ENCODE measurements at regions not wholly inside any gene's neighbourhood (a gene's known extent, or its start where the extent isn't known, plus 50 kb on each side); places are given as distances from the start of the nearest gene placed in this dataset.

- no peak overlapping the region for H3K27ac ChIP-seq (ENCODE audit: low read depth in 1 of 2, low read length in 1 of 2)
These were observed 180.5 kb upstream of the HMGA2 start for GRCh38 chr12:65643595-65644386.

GRCh38 chr12:65646127-65646643 is 178.1 kb upstream of the HMGA2 start:
- no peak overlapping the region for H3K9ac ChIP-seq (ENCODE audit: insufficient read depth in 1 of 2, low read length in 2 of 2)
- no peaks in the 10 kb centered on the region for H3K36me3 ChIP-seq (ENCODE audit: control insufficient read depth in 4 of 4, insufficient read depth in 4 of 4, low read length in 4 of 4)
- no peak overlapping the region for H3K27ac ChIP-seq (ENCODE audit: low read depth in 1 of 2, low read length in 1 of 2)
- H3K4me1 ChIP-seq (ENCODE audit: control insufficient read depth in 5 of 5, insufficient read depth in 5 of 5, low read length in 5 of 5): no peaks in the 10 kb centered on the region
- WGBS, 2 donors: 97 to 98% methylated on average over 11 of the region's 11 CpGs
- TF ChIP-seq CTCF (IDR thresholded peaks at IDR 0.05; ENCODE audit: control extremely low read depth, extremely low read depth): no peak
- DNase-seq (no peak), ATAC-seq (ENCODE audit: insufficient read depth, low FRiP score) (no peak)
- H3K9me3 ChIP-seq (ENCODE audit: control insufficient read depth in 4 of 4, insufficient read depth in 3 of 4, low read length in 3 of 4): no peaks in the 10 kb centered on the region
- H3K4me3 ChIP-seq: no peak overlapping the region
- peaks cover 0 to 43% (median 7%) of the 10 kb centered on the region in 3 donors for H3K27me3 ChIP-seq (ENCODE audit: control insufficient read depth in 3 of 3, insufficient read depth in 3 of 3, low read length in 2 of 3)

More at GRCh38 chr12:65643595-65644386, 180.5 kb upstream of the HMGA2 start:
- no peaks in the 10 kb centered on the region for H3K9me3 ChIP-seq (ENCODE audit: control insufficient read depth in 4 of 4, insufficient read depth in 3 of 4, low read length in 3 of 4)
- no peak overlapping the region for H3K9ac ChIP-seq (ENCODE audit: insufficient read depth in 1 of 2, low read length in 2 of 2)
- no peak for TF ChIP-seq CTCF (IDR thresholded peaks at IDR 0.05; ENCODE audit: control extremely low read depth, extremely low read depth)
- DNase-seq (no peak), ATAC-seq (ENCODE audit: insufficient read depth, low FRiP score) (no peak)
- H3K4me3 ChIP-seq: no peak overlapping the region
- no peaks in the 10 kb centered on the region for H3K36me3 ChIP-seq (ENCODE audit: control insufficient read depth in 4 of 4, insufficient read depth in 4 of 4, low read length in 4 of 4)
- WGBS, 2 donors: 85 to 93% methylated on average over 3 of the region's 3 CpGs
- peaks cover 0 to 10% (median 0%) of the 10 kb centered on the region in 5 donors for H3K4me1 ChIP-seq (ENCODE audit: control insufficient read depth in 5 of 5, insufficient read depth in 5 of 5, low read length in 5 of 5)
- H3K27me3 ChIP-seq (ENCODE audit: control insufficient read depth in 3 of 3, insufficient read depth in 3 of 3, low read length in 2 of 3): peaks cover 0 to 55% (median 7%) of the 10 kb centered on the region in 3 donors

GRCh38 chr12:65647074-65647473 is 177.2 kb upstream of the HMGA2 start:
- no peaks in the 10 kb centered on the region for H3K4me1 ChIP-seq (ENCODE audit: control insufficient read depth in 5 of 5, insufficient read depth in 5 of 5, low read length in 5 of 5)

More at GRCh38 chr12:65647074-65647473, 177.2 kb upstream of the HMGA2 start:
- H3K9ac ChIP-seq (ENCODE audit: insufficient read depth in 1 of 2, low read length in 2 of 2): no peak overlapping the region
- ATAC-seq (ENCODE audit: insufficient read depth, low FRiP score) (no peak), DNase-seq (no peak)
- no peaks in the 10 kb centered on the region for H3K9me3 ChIP-seq (ENCODE audit: control insufficient read depth in 4 of 4, insufficient read depth in 3 of 4, low read length in 3 of 4)
- no peak overlapping the region for H3K27ac ChIP-seq (ENCODE audit: low read depth in 1 of 2, low read length in 1 of 2)
- WGBS, 2 donors: 96 to 97% methylated on average over 9 of the region's 9 CpGs
- TF ChIP-seq CTCF (IDR thresholded peaks at IDR 0.05; ENCODE audit: control extremely low read depth, extremely low read depth): no peak
- no peaks in the 10 kb centered on the region for H3K36me3 ChIP-seq (ENCODE audit: control insufficient read depth in 4 of 4, insufficient read depth in 4 of 4, low read length in 4 of 4)
- no peak overlapping the region for H3K4me3 ChIP-seq
- peaks cover 0 to 35% (median 2%) of the 10 kb centered on the region in 3 donors for H3K27me3 ChIP-seq (ENCODE audit: control insufficient read depth in 3 of 3, insufficient read depth in 3 of 3, low read length in 2 of 3)
